ENCODE measurements at regions not wholly inside any gene's neighbourhood (a gene's known extent, or its start where the extent isn't known, plus 50 kb on each side); places are given as distances from the start of the nearest gene placed in this dataset.
"Not testable (repeated sequence)": the region's sequence is repeated elsewhere in the genome, so short reads cannot be mapped to it uniquely, and the experiment has no call there.

DNA sequence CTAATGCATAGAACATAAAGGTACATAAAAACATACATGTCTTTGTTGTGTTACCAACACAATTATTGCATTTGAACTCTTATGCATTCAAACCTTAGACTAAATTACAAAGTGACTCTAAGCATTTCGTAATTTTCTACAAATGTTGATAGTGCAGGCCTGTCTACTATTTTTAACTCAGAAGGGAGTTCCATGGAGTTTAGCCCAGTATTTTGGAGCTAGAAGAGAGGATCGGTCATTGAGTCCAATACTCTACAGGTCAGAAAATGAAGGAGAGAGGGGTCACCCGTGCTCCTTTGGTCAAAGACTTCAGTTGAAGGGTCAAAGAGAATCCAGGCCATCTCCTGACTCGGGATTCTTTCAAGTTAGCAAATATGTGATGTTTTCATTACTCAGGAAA is 55.3 kb upstream of the SRRM3 start:
- in situ Hi-C loops (cut with MboI; ENCODE audit: low pct_unique_long_range_greater_than_20kb, low sequenced_read_pairs), result no loop called here
- no peak for DNase-seq

DNA sequence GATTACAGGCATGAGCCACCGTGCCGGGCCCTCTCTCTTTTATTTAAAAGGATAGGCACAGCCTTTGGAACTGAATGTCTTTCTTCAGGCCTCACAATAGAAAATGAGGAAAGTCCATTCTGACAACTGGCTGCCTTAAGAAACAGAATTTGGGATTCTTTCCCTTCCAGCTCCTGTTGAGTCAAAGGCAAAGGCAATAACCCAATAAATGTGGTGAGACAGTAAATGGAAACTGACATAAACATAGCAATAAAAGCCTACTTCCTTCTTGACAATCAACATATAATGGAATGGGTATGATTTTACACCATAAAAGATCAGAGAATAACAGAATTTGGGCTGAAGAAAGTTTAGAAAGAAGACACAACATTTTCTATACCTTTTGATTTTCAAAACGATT is 52.7 kb upstream of the SRRM3 start:
- in situ Hi-C loops (cut with MboI; ENCODE audit: low pct_unique_long_range_greater_than_20kb, low sequenced_read_pairs), result not testable (repeated sequence)

DNA sequence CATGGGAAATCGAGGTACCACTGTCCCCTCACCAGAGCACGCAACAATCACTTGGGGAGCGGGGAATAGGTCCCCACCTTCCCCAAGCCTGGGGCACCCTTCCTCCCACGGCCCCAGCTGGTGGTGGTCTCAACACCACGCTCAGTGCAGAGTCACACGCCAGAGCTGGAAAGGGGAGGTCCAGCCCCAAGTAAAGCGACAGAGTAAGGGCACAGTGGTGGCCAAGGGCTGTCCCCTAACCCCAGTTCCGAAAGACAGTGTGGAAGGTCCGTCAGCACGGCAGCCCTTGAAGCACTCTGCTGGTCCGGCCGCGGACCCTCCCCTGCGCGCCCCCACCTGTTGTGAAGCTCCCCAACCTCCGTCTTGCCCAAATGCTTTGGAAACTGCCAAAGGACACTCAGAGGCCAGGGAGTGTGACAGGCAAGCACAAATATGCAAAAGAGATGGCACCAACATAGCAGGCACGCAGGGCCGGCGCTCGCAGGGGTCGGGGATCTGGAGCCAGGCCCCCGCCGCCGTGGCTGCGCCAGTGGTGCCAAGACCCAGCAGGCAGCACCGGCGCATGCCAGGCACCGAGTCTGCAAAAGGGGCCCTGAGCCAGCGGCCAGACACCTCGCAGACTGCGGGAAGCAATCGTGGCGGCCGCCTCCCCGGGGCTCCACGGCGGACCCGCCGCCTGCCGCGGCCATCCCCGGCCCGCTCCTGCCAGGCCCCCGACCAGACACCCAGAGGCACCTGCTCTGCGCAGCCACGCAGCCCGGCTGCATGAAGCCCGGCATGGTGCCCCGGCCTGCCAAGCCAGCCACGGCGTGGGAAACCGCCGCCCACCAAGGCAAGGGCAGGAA is 51.6 kb upstream of the SRRM3 start:
- no peak for DNase-seq
- in situ Hi-C loops (cut with MboI; ENCODE audit: low pct_unique_long_range_greater_than_20kb, low sequenced_read_pairs), result no loop called here

More for the DNA sequence above, 52.7 kb upstream of the SRRM3 start:
- DNase-seq, result not testable (repeated sequence)
